ENCODE measurements at regions not wholly inside any gene's neighbourhood (a gene's known extent, or its start where the extent isn't known, plus 50 kb on each side); places are given as distances from the start of the nearest gene placed in this dataset.

GRCh38 chr1:80534606-80535360, 1266.0 kb upstream of the ADGRL2 start:
- H3K27ac ChIP-seq (ENCODE audit: low read depth, low read length): no peak overlapping the region

More at GRCh38 chr1:80534606-80535360, 1266.0 kb upstream of the ADGRL2 start:
- Histone ChIP-seq H2BK5ac (ENCODE audit: low read depth, low read length) (no peak overlapping the region), H3K18ac (ENCODE audit: extremely low read depth, low read length) (no peak overlapping the region; the same call in 1 of the 2 replicates), H2BK12ac (ENCODE audit: low read depth, low read length) (no peak overlapping the region), H3K4me2 (ENCODE audit: insufficient read depth in 1 of 2, low read depth in 2 of 2, low read length in 2 of 2) (peak overlapping the region; percentile 15 to 63; a peak in 2 of 4 replicates), H3K9me3 (ENCODE audit: insufficient read depth in 2 of 2, low read depth in 1 of 2, low read length in 1 of 2) (no peaks in the 10 kb centered on the region), H3K56ac (replicated peaks; ENCODE audit: insufficient read length, low read depth, low read length) (no peak overlapping the region), H3K27me3 (replicated peaks in 1 of 4; ENCODE audit: control insufficient read depth in 3 of 4, extremely low read depth in 1 of 4, insufficient read depth in 3 of 4, low read length in 3 of 4) (no peaks in the 10 kb centered on the region), H3K9ac (replicated peaks in 1 of 4; ENCODE audit: extremely low read depth in 1 of 4, low read depth in 3 of 4, low read length in 3 of 4) (no peak overlapping the region), H3K14ac (ENCODE audit: insufficient read length) (no peak overlapping the region), H3K4me1 (replicated peaks in 1 of 4; ENCODE audit: control insufficient read depth in 3 of 4, insufficient read depth in 4 of 4, low read length in 3 of 4) (peaks cover 0 to 34% (median 7%) of the 10 kb centered on the region in 4 experiments; a peak in 4 of 7 replicates), H3K23ac (ENCODE audit: insufficient read length) (no peak overlapping the region), H2BK15ac (ENCODE audit: low read length) (no peak overlapping the region), H3K36me3 (ENCODE audit: control insufficient read depth in 2 of 4, insufficient read depth in 4 of 4, low read length in 3 of 4) (no peaks in the 10 kb centered on the region), H2AK5ac (ENCODE audit: low read depth, low read length) (no peak overlapping the region), H2BK120ac (replicated peaks; ENCODE audit: low read depth, low read length) (peak overlapping the region; percentile 81), H4K5ac (ENCODE audit: insufficient read length, low read depth, low read length) (peak overlapping the region; percentile 86), H4K8ac (ENCODE audit: extremely low read depth, insufficient read depth, low read length) (no peak overlapping the region), H4K91ac (replicated peaks; ENCODE audit: insufficient read length, low read length) (no peak overlapping the region), H2BK20ac (ENCODE audit: low read length) (peak overlapping the region; percentile 63; the same call in 1 of the 2 replicates), H3K79me2 (ENCODE audit: control insufficient read depth in 1 of 2, insufficient read depth in 2 of 2, low read length in 2 of 2) (no peaks in the 10 kb centered on the region), H3K4ac (replicated peaks; ENCODE audit: insufficient read length, low read depth, low read length) (no peak overlapping the region), H4K20me1 (replicated peaks in 1 of 2; ENCODE audit: control insufficient read depth in 1 of 2, insufficient read depth in 2 of 2, low read length in 2 of 2) (no peaks in the 10 kb centered on the region), H3K79me1 (ENCODE audit: low read depth, low read length) (no peaks in the 10 kb centered on the region), H2AFZ (ENCODE audit: low read length) (no peak overlapping the region), H3K23me2 (ENCODE audit: low read depth, low read length) (no peaks in the 10 kb centered on the region), H3K4me3 (ENCODE audit: extremely low read depth in 1 of 4, insufficient read depth in 2 of 4, low read depth in 3 of 4, low read length in 4 of 4) (no peak overlapping the region)
- POLR2A ChIA-PET (ENCODE audit: partially characterized antibody): no interaction called here
- FAIRE-seq: no peak
- no peak for TF ChIP-seq PHF8 (conservative IDR thresholded peaks at IDR 0.05; ENCODE audit: low read depth, low read length)
- peak; percentile 0 to 7; a peak in 1 of 4 replicates for TF ChIP-seq RAD21 (IDR thresholded peaks at IDR 0.05 in 1 of 2, conservative IDR thresholded peaks at IDR 0.05 in 1 of 2; ENCODE audit: low read depth in 2 of 2, low read length in 2 of 2)
- no peak for DNase-seq (ENCODE audit: low read depth in 1 of 2, low spot score in 2 of 2)
- CTCF ChIA-PET (ENCODE audit: partially characterized antibody): interaction anchor here (0.6 kb wide), 1 partner anchor 191 kb away, joined by 3 read pairs; no protein-coding TSS in a partner anchor
- WGBS, 2 experiments (ENCODE audit: extremely low coverage in 1 of 2, insufficient coverage in 1 of 2, insufficient read length in 1 of 2, insufficient replicate concordance in 2 of 2, low coverage in 1 of 2, low lambda C conversion rate in 2 of 2, missing lambda C conversion rate in 1 of 2): 83% methylated on average over 2 of the region's 2 CpGs; no CpG with 5 or more reads in 1 of the 2 experiments

All from H1 (cell line).